Sciatic nerve (tissue), 2 donors: ENCODE measurements at regions not wholly inside any gene's neighbourhood (a gene's known extent, or its start where the extent isn't known, plus 50 kb on each side); places are given as distances from the start of the nearest gene placed in this dataset.
"Not testable (repeated sequence)": the region's sequence is repeated elsewhere in the genome, so short reads cannot be mapped to it uniquely, and the experiment has no call there.

Experiments used
- ATAC-seq: fragments of 200-7000 bp; cut with Tn5 transposase; one replicate; pipeline ENCODE4 v1.9.1; 2020; ENCODE audit warnings: mild to moderate bottlenecking, moderate library complexity
- DNase-seq: peaks from one replicate; pipeline ENCODE4 v3.0.0-alpha.2; 2020; ENCODE audit warnings: low spot score
- intact Hi-C: fragments of 100-400 bp; cut with DNase I; formaldehyde crosslinking; loops from one replicate; pipeline ENCODE4 v1.14.2; 2022
- donor health status: DM: no; HTN: no; CAD: no.
- donor health status: DM: no; HTN: no; CAD: no.

- no peak for ATAC-seq
- DNase-seq: no peak
- intact Hi-C loops: no loop called here
Observed at GRCh38 chr15:38642689-38643270, 78.2 kb upstream of the RASGRP1 start.

GRCh38 chr15:38644353-38644752 lies 79.7 kb upstream of the RASGRP1 start:
- ATAC-seq, DNase-seq, intact Hi-C loops: not testable (repeated sequence)

- ATAC-seq (no peak), DNase-seq (no peak)
- intact Hi-C loops: no loop called here
Observed at GRCh38 chr15:38646716-38647115, 82.1 kb upstream of the RASGRP1 start.

- intact Hi-C loops: no loop called here
- DNase-seq: no peak
Observed at GRCh38 chr15:38647683-38648082, 83.1 kb upstream of the RASGRP1 start.

GRCh38 chr15:38648121-38648843 lies 83.7 kb upstream of the RASGRP1 start:
- ATAC-seq: no peak
- DNase-seq: no peak
- intact Hi-C loops: no loop called here

More at GRCh38 chr15:38647683-38648082, 83.1 kb upstream of the RASGRP1 start:
- no peak for ATAC-seq

GRCh38 chr15:38650384-38650783 lies 85.8 kb upstream of the RASGRP1 start:
- no peak for ATAC-seq
- no peak for DNase-seq
- intact Hi-C loops: no loop called here

- intact Hi-C loops: no loop called here
- no peak for DNase-seq
Observed at GRCh38 chr15:38650936-38651327, 86.3 kb upstream of the RASGRP1 start.

GRCh38 chr15:38651328-38652038 lies 86.9 kb upstream of the RASGRP1 start:
- intact Hi-C loops: no loop called here
- DNase-seq: no peak

More at GRCh38 chr15:38650936-38651327, 86.3 kb upstream of the RASGRP1 start:
- no peak for ATAC-seq

GRCh38 chr15:38652183-38652794 lies 87.7 kb upstream of the RASGRP1 start:
- no peak for DNase-seq
- intact Hi-C loops: no loop called here
- no peak for ATAC-seq

More at GRCh38 chr15:38651328-38652038, 86.9 kb upstream of the RASGRP1 start:
- ATAC-seq: no peak

- no peak for ATAC-seq
- DNase-seq: no peak
- intact Hi-C loops: no loop called here
Observed at GRCh38 chr15:38652998-38653397, 88.4 kb upstream of the RASGRP1 start.

- no peak for ATAC-seq
- no peak for DNase-seq
Observed at GRCh38 chr15:38658431-38658830, 93.8 kb upstream of the RASGRP1 start.

GRCh38 chr15:38660738-38661137 lies 96.1 kb upstream of the RASGRP1 start:
- DNase-seq (no peak), ATAC-seq (no peak)
- intact Hi-C loops: no loop called here

More at GRCh38 chr15:38658431-38658830, 93.8 kb upstream of the RASGRP1 start:
- intact Hi-C loops: no loop called here

GRCh38 chr15:38662033-38662802 lies 97.6 kb upstream of the RASGRP1 start:
- intact Hi-C loops: no loop called here
- DNase-seq (no peak), ATAC-seq (no peak)

- ATAC-seq (no peak), DNase-seq (no peak)
- intact Hi-C loops: no loop called here
Observed at GRCh38 chr15:38662805-38663204, 98.2 kb upstream of the RASGRP1 start.

- no peak for ATAC-seq
- intact Hi-C loops: no loop called here
Observed at GRCh38 chr15:38665586-38666305, 101.1 kb upstream of the RASGRP1 start.

GRCh38 chr15:38666865-38667510 lies 102.4 kb upstream of the RASGRP1 start:
- DNase-seq: no peak
- intact Hi-C loops: no loop called here
- no peak for ATAC-seq

More at GRCh38 chr15:38665586-38666305, 101.1 kb upstream of the RASGRP1 start:
- no peak for DNase-seq

GRCh38 chr15:38667890-38668850 lies 103.6 kb upstream of the RASGRP1 start:
- no peak for ATAC-seq
- DNase-seq: no peak
- intact Hi-C loops: no loop called here
